GM13976 (cell line): ENCODE measurements at regions not wholly inside any gene's neighbourhood (a gene's known extent, or its start where the extent isn't known, plus 50 kb on each side); places are given as distances from the start of the nearest gene placed in this dataset.

ENCODE experiments used
- DNase-seq: peaks from one replicate; pipeline ENCODE4 v3.0.0; 2012; ENCODE audit warnings: low spot score
- CTCF ChIP-seq: IDR thresholded peaks from 2 replicates; pipeline ENCODE4 v1.5.1; 2012; ENCODE audit warnings: borderline replicate concordance, mild to moderate bottlenecking; ENCODE audit not compliant: insufficient read depth; ENCODE audit errors: extremely low read depth, missing control alignments, control extremely low read depth
- in situ Hi-C: fragments of 300-500 bp; cut with MboI; formaldehyde crosslinking; loops from one replicate; pipeline ENCODE4 v1.12.0; 2022; ENCODE audit warnings: low sequenced_read_pairs, mixed read lengths, inconsistent platforms; ENCODE audit not compliant: unreplicated experiment

GRCh38 chr5:74277418-74277817 lies 363.1 kb downstream of the ENC1 start:
- TF ChIP-seq CTCF = no peak
- in situ Hi-C loops = no loop called here

GRCh38 chr5:74275171-74275992 lies 365.1 kb downstream of the ENC1 start:
- TF ChIP-seq CTCF = no peak
- DNase-seq = no peak
- in situ Hi-C loops = no loop called here

More at GRCh38 chr5:74277418-74277817, 363.1 kb downstream of the ENC1 start:
- DNase-seq = no peak

GRCh38 chr5:74274326-74274725 lies 366.2 kb downstream of the ENC1 start:
- TF ChIP-seq CTCF = no peak
- no peak for DNase-seq
- in situ Hi-C loops = no loop called here

GRCh38 chr5:74272831-74273451 lies 367.6 kb downstream of the ENC1 start:
- TF ChIP-seq CTCF = no peak
- in situ Hi-C loops = no loop called here
- DNase-seq = no peak

- no peak for DNase-seq
- no peak for TF ChIP-seq CTCF
- in situ Hi-C loops = no loop called here
Measured at GRCh38 chr5:74272024-74272775, 368.3 kb downstream of the ENC1 start.

- in situ Hi-C loops = no loop called here
- no peak for DNase-seq
- no peak for TF ChIP-seq CTCF
Measured at GRCh38 chr5:74268297-74268696, 372.2 kb downstream of the ENC1 start.
